ENCODE measurements at regions not wholly inside any gene's neighbourhood (a gene's known extent, or its start where the extent isn't known, plus 50 kb on each side); places are given as distances from the start of the nearest gene placed in this dataset.

- H3K4me3 ChIP-seq, result no peak overlapping the region
- H3K27ac ChIP-seq, result no peak overlapping the region
- DNase-seq (ENCODE audit: low spot score), result no peak
- no peak for TF ChIP-seq CTCF (IDR thresholded peaks at IDR 0.05)
These were observed 1014.1 kb downstream of the REEP3 start for GRCh38 chr10:64535131-64535867.

- no peak for TF ChIP-seq CTCF (IDR thresholded peaks at IDR 0.05)
- no peak for DNase-seq (ENCODE audit: low spot score)
- Histone ChIP-seq H3K4me3 (no peak overlapping the region), H3K27ac (no peak overlapping the region)
These were observed 1015.9 kb downstream of the REEP3 start for GRCh38 chr10:64537112-64537511.

GRCh38 chr10:64537928-64538327 is 1016.7 kb downstream of the REEP3 start:
- DNase-seq (ENCODE audit: low spot score), result no peak
- TF ChIP-seq CTCF (IDR thresholded peaks at IDR 0.05), result no peak
- no peak overlapping the region for H3K4me3 ChIP-seq
- H3K27ac ChIP-seq, result no peak overlapping the region

- Histone ChIP-seq H3K4me3 (no peak overlapping the region), H3K27ac (no peak overlapping the region)
- no peak for TF ChIP-seq CTCF (IDR thresholded peaks at IDR 0.05)
- DNase-seq (ENCODE audit: low spot score), result no peak
These were observed 1024.9 kb downstream of the REEP3 start for GRCh38 chr10:64546073-64546472.

- Histone ChIP-seq H3K27ac (no peak overlapping the region), H3K4me3 (no peak overlapping the region)
- no peak for DNase-seq (ENCODE audit: low spot score)
- TF ChIP-seq CTCF (IDR thresholded peaks at IDR 0.05), result no peak
These were observed 1026.0 kb downstream of the REEP3 start for GRCh38 chr10:64547168-64547567.

GRCh38 chr10:64555666-64556065 is 1034.5 kb downstream of the REEP3 start:
- no peak for DNase-seq (ENCODE audit: low spot score)
- TF ChIP-seq CTCF (IDR thresholded peaks at IDR 0.05), result no peak
- Histone ChIP-seq H3K4me3 (no peak overlapping the region), H3K27ac (no peak overlapping the region)

GRCh38 chr10:64558094-64558835 is 1037.1 kb downstream of the REEP3 start:
- Histone ChIP-seq H3K27ac (no peak overlapping the region), H3K4me3 (no peak overlapping the region)
- no peak for TF ChIP-seq CTCF (IDR thresholded peaks at IDR 0.05)
- no peak for DNase-seq (ENCODE audit: low spot score)

Measured in coronary artery (tissue), 2 donors.